ENCODE measurements at regions not wholly inside any gene's neighbourhood (a gene's known extent, or its start where the extent isn't known, plus 50 kb on each side); places are given as distances from the start of the nearest gene placed in this dataset.

DNA sequence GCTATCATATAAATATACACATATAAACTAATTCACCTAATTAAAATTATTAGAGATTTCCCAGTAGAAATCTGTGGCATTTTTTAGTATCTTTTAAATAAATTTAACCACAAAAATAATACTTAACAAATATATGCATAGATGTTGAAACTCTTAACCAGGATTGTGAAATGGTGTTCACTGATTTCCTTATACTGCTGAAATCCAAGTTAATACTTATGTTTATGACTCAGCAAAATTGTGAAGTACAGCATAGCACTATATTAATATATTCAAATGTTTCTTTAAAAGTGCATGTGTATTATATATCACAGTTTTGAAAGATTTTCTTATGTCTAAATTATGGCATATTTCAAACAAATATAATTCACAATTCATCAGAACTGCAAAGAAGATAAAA is 328.2 kb upstream of the MANEA start:
- H2BK12ac ChIP-seq (ENCODE audit: low read length): no peak overlapping the region
- DNase-seq (ENCODE audit: low spot score): no peak
- H3K27ac ChIP-seq (replicated peaks; ENCODE audit: low read length): no peak overlapping the region

DNA sequence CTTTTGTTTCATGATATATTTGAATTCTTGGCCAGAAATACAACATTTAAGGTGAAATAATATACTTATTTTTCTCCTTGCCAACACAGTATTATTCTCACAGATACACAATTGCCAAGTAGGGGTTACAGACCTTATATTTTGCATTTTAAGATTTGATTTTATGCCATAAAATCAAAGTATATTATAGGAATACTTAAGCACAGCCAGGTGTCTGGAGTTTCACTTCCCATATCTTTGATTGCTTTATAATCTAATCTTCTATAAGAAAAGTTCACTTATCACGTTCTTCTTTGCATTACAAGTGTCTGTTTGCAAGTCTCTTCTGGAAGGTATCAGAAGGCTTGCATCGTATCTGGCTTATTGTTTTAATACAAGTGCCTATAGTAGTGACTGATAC is 327.7 kb upstream of the MANEA start:
- no peaks in the 10 kb centered on the region for H3K27me3 ChIP-seq (ENCODE audit: control insufficient read depth in 3 of 3, insufficient read depth in 3 of 3, low read depth in 1 of 3, low read length in 3 of 3)
- no peak overlapping the region for H2BK120ac ChIP-seq (ENCODE audit: low read depth, low read length)
- no peak overlapping the region for H4K8ac ChIP-seq (ENCODE audit: low read depth, low read length)
- DNase-seq (ENCODE audit: low spot score): no peak
- no peak overlapping the region for H3K4me2 ChIP-seq (ENCODE audit: insufficient read depth, low read length, poor library complexity, severe bottlenecking)
- H3K79me1 ChIP-seq (ENCODE audit: low read depth, low read length): no peaks in the 10 kb centered on the region
- no CpG with 5 or more reads among the region's 2 CpGs for WGBS, 2 donors (ENCODE audit: extremely low coverage in 2 of 2, insufficient read length in 2 of 2, insufficient replicate concordance in 1 of 2)
- H3K36me3 ChIP-seq (replicated peaks in 1 of 2; ENCODE audit: control insufficient read depth in 2 of 2, insufficient read depth in 2 of 2, low read length in 2 of 2): no peaks in the 10 kb centered on the region
- no peak overlapping the region for H3K27ac ChIP-seq (replicated peaks; ENCODE audit: low read length)
- H3K18ac ChIP-seq (ENCODE audit: low read length): no peak overlapping the region
- H2BK15ac ChIP-seq (ENCODE audit: low read length): no peak overlapping the region
- H3K23ac ChIP-seq (ENCODE audit: low read depth, low read length, poor library complexity): no peak overlapping the region
- no peak overlapping the region for H3K14ac ChIP-seq (ENCODE audit: low read length)
- no peak overlapping the region for H3K4me3 ChIP-seq (ENCODE audit: low read length in 2 of 2)
- no peak overlapping the region for H2AFZ ChIP-seq (ENCODE audit: low read length)
- H2AK5ac ChIP-seq (ENCODE audit: low read depth, low read length): no peak overlapping the region
- H3K9me3 ChIP-seq (replicated peaks in 1 of 2; ENCODE audit: control insufficient read depth in 2 of 2, insufficient read depth in 1 of 2, low read depth in 1 of 2, low read length in 2 of 2): no peaks in the 10 kb centered on the region
- H3K9ac ChIP-seq (ENCODE audit: low read depth, low read length, poor library complexity): no peak overlapping the region
- H2BK12ac ChIP-seq (ENCODE audit: low read length): no peak overlapping the region
- H4K91ac ChIP-seq (ENCODE audit: low read depth, low read length, poor library complexity): no peak overlapping the region
- H3K4me1 ChIP-seq (ENCODE audit: control insufficient read depth in 2 of 2, insufficient read depth in 1 of 2, low read depth in 1 of 2, low read length in 2 of 2): no peaks in the 10 kb centered on the region
- no peak overlapping the region for H3K4ac ChIP-seq (ENCODE audit: low read length)
- H2BK5ac ChIP-seq (ENCODE audit: low read length): no peak overlapping the region

More for the DNA sequence above, 328.2 kb upstream of the MANEA start:
- no peak overlapping the region for H4K8ac ChIP-seq (ENCODE audit: low read depth, low read length)
- H3K23ac ChIP-seq (ENCODE audit: low read depth, low read length, poor library complexity): no peak overlapping the region
- H3K14ac ChIP-seq (ENCODE audit: low read length): no peak overlapping the region
- H3K4me1 ChIP-seq (ENCODE audit: control insufficient read depth in 2 of 2, insufficient read depth in 1 of 2, low read depth in 1 of 2, low read length in 2 of 2): no peaks in the 10 kb centered on the region
- H3K27me3 ChIP-seq (ENCODE audit: control insufficient read depth in 3 of 3, insufficient read depth in 3 of 3, low read depth in 1 of 3, low read length in 3 of 3): no peaks in the 10 kb centered on the region
- H2AFZ ChIP-seq (ENCODE audit: low read length): no peak overlapping the region
- no peak overlapping the region for H2BK5ac ChIP-seq (ENCODE audit: low read length)
- H4K91ac ChIP-seq (ENCODE audit: low read depth, low read length, poor library complexity): no peak overlapping the region
- H3K4ac ChIP-seq (ENCODE audit: low read length): no peak overlapping the region
- H2BK15ac ChIP-seq (ENCODE audit: low read length): no peak overlapping the region
- H2BK120ac ChIP-seq (ENCODE audit: low read depth, low read length): no peak overlapping the region
- no peaks in the 10 kb centered on the region for H3K36me3 ChIP-seq (replicated peaks in 1 of 2; ENCODE audit: control insufficient read depth in 2 of 2, insufficient read depth in 2 of 2, low read length in 2 of 2)
- no peak overlapping the region for H3K9ac ChIP-seq (ENCODE audit: low read depth, low read length, poor library complexity)
- H3K79me1 ChIP-seq (ENCODE audit: low read depth, low read length): no peaks in the 10 kb centered on the region
- no peaks in the 10 kb centered on the region for H3K9me3 ChIP-seq (replicated peaks in 1 of 2; ENCODE audit: control insufficient read depth in 2 of 2, insufficient read depth in 1 of 2, low read depth in 1 of 2, low read length in 2 of 2)
- no peak overlapping the region for H3K4me3 ChIP-seq (ENCODE audit: low read length in 2 of 2)
- no peak overlapping the region for H3K18ac ChIP-seq (ENCODE audit: low read length)
- no peak overlapping the region for H2AK5ac ChIP-seq (ENCODE audit: low read depth, low read length)
- H3K4me2 ChIP-seq (ENCODE audit: insufficient read depth, low read length, poor library complexity, severe bottlenecking): no peak overlapping the region

GRCh38 chr6:95263840-95264239 is 313.5 kb upstream of the MANEA start:
- H3K4me3 ChIP-seq (ENCODE audit: low read length in 2 of 2): no peak overlapping the region
- no peak overlapping the region for H3K23ac ChIP-seq (ENCODE audit: low read depth, low read length, poor library complexity)
- no peaks in the 10 kb centered on the region for H3K27me3 ChIP-seq (ENCODE audit: control insufficient read depth in 3 of 3, insufficient read depth in 3 of 3, low read depth in 1 of 3, low read length in 3 of 3)
- WGBS, 2 donors (ENCODE audit: extremely low coverage in 2 of 2, insufficient read length in 2 of 2, insufficient replicate concordance in 1 of 2): no CpG with 5 or more reads among the region's 1 CpG
- H2BK12ac ChIP-seq (ENCODE audit: low read length): no peak overlapping the region
- no peak for DNase-seq (ENCODE audit: low spot score)
- H2BK5ac ChIP-seq (ENCODE audit: low read length): no peak overlapping the region
- H2AFZ ChIP-seq (ENCODE audit: low read length): no peak overlapping the region
- no peak overlapping the region for H3K4me2 ChIP-seq (ENCODE audit: insufficient read depth, low read length, poor library complexity, severe bottlenecking)
- H2BK120ac ChIP-seq (ENCODE audit: low read depth, low read length): no peak overlapping the region
- peaks cover 2 to 4% of the 10 kb centered on the region in 2 donors for H3K9me3 ChIP-seq (replicated peaks in 1 of 2; ENCODE audit: control insufficient read depth in 2 of 2, insufficient read depth in 1 of 2, low read depth in 1 of 2, low read length in 2 of 2)
- no peaks in the 10 kb centered on the region for H3K36me3 ChIP-seq (replicated peaks in 1 of 2; ENCODE audit: control insufficient read depth in 2 of 2, insufficient read depth in 2 of 2, low read length in 2 of 2)
- H3K4ac ChIP-seq (ENCODE audit: low read length): no peak overlapping the region
- no peak overlapping the region for H4K91ac ChIP-seq (ENCODE audit: low read depth, low read length, poor library complexity)
- no peak overlapping the region for H2AK5ac ChIP-seq (ENCODE audit: low read depth, low read length)
- no peak overlapping the region for H3K18ac ChIP-seq (ENCODE audit: low read length)
- no peak overlapping the region for H3K14ac ChIP-seq (ENCODE audit: low read length)
- H3K4me1 ChIP-seq (ENCODE audit: control insufficient read depth in 2 of 2, insufficient read depth in 1 of 2, low read depth in 1 of 2, low read length in 2 of 2): no peaks in the 10 kb centered on the region
- no peaks in the 10 kb centered on the region for H3K79me1 ChIP-seq (ENCODE audit: low read depth, low read length)
- no peak overlapping the region for H3K27ac ChIP-seq (replicated peaks; ENCODE audit: low read length)
- no peak overlapping the region for H4K8ac ChIP-seq (ENCODE audit: low read depth, low read length)
- no peak overlapping the region for H3K9ac ChIP-seq (ENCODE audit: low read depth, low read length, poor library complexity)
- H2BK15ac ChIP-seq (ENCODE audit: low read length): no peak overlapping the region

DNA sequence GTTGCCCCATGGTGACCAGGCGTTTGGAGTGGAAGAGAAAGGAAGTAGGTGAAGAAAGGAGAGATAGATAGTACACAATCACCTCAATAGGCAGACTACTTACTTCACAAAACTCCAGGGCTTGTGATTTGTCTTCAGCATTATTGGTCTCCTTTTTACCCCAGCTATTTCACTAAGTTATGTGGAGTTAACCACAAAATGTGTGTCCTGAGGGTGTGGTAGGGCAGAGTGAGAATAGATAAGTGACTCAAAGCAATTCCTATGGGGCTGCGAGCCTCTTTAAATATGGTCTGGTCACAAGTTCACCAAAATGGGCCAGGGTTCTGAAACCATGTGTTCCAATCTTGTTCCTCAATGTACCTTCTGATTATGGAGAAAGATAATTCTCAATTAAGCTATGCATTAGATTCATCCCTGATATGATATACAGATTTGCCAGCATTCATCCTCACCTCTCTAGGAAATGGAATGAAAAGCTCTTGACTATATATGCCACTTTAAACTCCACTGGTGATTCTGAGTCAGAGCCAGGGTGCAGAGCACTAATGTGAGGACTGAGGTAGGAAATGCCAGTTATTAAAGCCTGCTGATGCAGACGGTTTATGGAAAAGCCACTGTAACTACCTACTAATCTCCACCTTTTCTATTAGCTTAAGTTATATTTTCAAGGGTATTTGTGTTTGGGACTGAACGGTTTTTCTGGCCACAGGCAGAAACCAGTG is 310.6 kb upstream of the MANEA start:
- Histone ChIP-seq H3K23ac (ENCODE audit: low read depth, low read length, poor library complexity) (no peak overlapping the region), H3K4me3 (ENCODE audit: low read length in 2 of 2) (no peak overlapping the region), H3K27me3 (ENCODE audit: control insufficient read depth in 3 of 3, insufficient read depth in 3 of 3, low read depth in 1 of 3, low read length in 3 of 3) (no peaks in the 10 kb centered on the region), H3K14ac (ENCODE audit: low read length) (no peak overlapping the region), H2BK5ac (ENCODE audit: low read length) (no peak overlapping the region), H3K9me3 (replicated peaks in 1 of 2; ENCODE audit: control insufficient read depth in 2 of 2, insufficient read depth in 1 of 2, low read depth in 1 of 2, low read length in 2 of 2) (peaks cover 2 to 4% of the 10 kb centered on the region in 2 donors), H3K9ac (ENCODE audit: low read depth, low read length, poor library complexity) (no peak overlapping the region), H3K4ac (ENCODE audit: low read length) (no peak overlapping the region), H3K4me1 (ENCODE audit: control insufficient read depth in 2 of 2, insufficient read depth in 1 of 2, low read depth in 1 of 2, low read length in 2 of 2) (no peaks in the 10 kb centered on the region), H4K8ac (ENCODE audit: low read depth, low read length) (no peak overlapping the region), H3K18ac (ENCODE audit: low read length) (no peak overlapping the region), H3K79me1 (ENCODE audit: low read depth, low read length) (no peaks in the 10 kb centered on the region), H2AFZ (ENCODE audit: low read length) (no peak overlapping the region), H3K36me3 (replicated peaks in 1 of 2; ENCODE audit: control insufficient read depth in 2 of 2, insufficient read depth in 2 of 2, low read length in 2 of 2) (no peaks in the 10 kb centered on the region), H2BK120ac (ENCODE audit: low read depth, low read length) (no peak overlapping the region), H4K91ac (ENCODE audit: low read depth, low read length, poor library complexity) (no peak overlapping the region), H3K4me2 (ENCODE audit: insufficient read depth, low read length, poor library complexity, severe bottlenecking) (no peak overlapping the region), H2BK12ac (ENCODE audit: low read length) (no peak overlapping the region), H2BK15ac (ENCODE audit: low read length) (no peak overlapping the region), H3K27ac (replicated peaks; ENCODE audit: low read length) (no peak overlapping the region), H2AK5ac (ENCODE audit: low read depth, low read length) (no peak overlapping the region)
- no CpG with 5 or more reads among the region's 4 CpGs for whole genome bisulfite sequencing, 2 donors (ENCODE audit: extremely low coverage in 2 of 2, insufficient read length in 2 of 2, insufficient replicate concordance in 1 of 2)
- DNase-seq (ENCODE audit: low spot score): no peak
